Left forelimb (tissue), 1 donor: ENCODE measurements at regions not wholly inside any gene's neighbourhood (a gene's known extent, or its start where the extent isn't known, plus 50 kb on each side); places are given as distances from the start of the nearest gene placed in this dataset.

ENCODE experiments used
- DNase-seq: peaks from one replicate; pipeline ENCODE4 v3.0.0-alpha.2; 2018; ENCODE audit warnings: low spot score

DNA sequence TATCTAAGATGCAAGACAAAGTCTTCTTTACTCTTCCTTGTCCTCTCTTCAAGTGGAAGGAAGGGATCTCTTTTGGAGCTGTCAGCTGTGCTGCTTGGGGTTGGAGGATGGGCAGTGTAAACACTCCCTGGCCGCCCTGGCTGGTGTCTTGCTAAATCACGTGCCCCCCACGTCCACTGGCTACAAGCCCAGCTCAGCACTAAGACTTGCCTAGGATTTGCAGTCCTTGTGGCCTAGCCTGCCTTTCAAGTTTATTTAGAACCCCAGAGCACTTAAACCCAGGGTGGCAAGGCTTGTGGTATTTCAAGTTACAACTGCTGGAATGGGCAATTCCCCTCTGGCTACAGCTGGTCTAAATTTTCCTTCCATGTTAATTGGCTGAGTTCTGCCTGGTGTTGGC lies 272.4 kb upstream of the MYO3A start:
- no peak for DNase-seq

DNA sequence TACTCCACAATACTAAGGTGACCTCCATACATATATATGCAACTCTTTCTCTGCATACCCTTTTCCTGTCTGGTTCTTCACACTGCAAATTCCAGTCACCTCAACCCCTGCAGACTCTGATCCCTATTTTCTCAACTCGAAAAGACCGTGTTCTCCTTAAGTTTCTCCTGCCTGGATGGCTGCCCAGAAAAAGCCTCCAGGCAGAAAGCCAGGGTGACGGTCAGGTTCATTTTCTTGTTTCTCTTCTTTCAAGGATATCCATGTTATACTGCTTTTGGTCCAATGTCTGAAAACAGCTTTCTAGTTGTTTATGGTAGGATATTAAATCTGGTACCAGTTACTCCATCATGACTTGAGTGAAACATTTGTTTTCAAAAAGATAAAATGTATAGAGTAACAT lies 267.8 kb upstream of the MYO3A start:
- no peak for DNase-seq

DNA sequence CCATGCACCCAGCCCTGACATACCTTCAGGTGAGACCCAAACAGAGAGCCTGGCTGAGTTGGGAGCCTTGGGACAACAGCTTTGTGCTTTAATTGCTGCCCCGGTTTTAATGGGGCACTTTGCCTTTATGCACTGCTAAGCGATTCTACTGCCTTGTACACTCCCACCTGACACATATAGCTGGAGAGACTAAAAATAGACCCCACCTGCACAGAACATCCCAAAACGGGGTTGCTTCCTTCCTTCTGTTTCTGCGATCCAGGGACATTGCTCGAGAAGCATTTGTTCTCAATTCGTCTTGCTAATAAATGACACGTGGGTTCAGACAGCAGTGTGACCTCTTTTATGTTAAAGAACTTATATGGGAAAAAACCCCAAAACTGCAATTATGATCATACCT lies 258.8 kb upstream of the MYO3A start:
- no peak for DNase-seq

DNA sequence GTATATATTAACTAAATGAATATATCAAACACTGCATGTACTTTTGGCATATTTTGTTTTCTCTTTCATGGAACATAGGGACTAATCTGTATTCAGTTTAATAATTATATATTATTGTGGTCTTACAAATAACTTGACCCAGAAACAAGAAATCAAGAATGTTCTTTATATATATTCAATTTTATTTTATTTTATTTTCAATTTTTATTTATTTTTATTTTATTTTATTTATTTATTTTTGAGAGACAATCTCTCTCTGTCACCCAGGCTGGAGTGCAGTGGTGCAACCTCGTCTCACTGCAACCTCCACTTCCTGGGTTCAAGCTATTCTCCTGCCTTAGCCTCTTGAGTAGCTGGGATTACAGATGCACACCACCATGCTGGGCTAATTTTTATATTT lies 258.4 kb upstream of the MYO3A start:
- no peak for DNase-seq

DNA sequence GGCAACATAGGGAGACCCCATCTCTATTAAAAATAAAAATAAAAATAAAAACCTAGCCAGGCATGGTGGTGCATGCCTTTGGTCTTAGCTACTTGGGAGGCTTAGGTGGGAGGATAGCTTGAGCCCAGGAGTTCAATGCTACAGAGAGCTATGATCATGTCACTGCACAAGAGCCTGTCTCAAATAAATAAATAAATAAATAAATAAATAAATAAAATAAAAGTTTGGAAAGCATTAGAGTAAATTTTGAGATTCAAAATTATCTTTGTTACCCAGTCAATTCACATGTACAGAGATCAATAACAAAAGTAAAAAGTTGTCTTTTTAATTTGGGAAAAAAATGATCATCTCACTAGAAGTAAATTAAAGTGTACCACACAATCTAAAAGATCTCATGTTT lies 255.8 kb upstream of the MYO3A start:
- DNase-seq: no peak

DNA sequence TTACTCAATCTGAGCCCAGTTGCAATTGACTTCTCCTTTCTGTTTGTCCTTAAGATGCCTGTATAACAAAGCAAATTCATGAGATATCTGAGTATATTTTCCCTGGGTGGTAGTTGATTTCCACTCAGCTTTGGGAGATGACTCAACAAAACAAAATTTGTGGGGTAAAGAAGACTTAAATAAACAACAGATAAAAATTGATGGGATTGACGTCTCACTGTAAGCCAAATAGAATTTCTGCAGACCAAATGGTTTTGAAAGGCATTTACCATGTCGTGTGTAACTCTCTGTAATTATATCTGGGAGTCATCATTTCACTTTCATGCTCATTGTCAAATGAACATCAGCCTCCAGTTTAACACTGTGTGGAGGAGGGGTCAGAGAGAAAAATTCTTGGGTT lies 255.4 kb upstream of the MYO3A start:
- no peak for DNase-seq

DNA sequence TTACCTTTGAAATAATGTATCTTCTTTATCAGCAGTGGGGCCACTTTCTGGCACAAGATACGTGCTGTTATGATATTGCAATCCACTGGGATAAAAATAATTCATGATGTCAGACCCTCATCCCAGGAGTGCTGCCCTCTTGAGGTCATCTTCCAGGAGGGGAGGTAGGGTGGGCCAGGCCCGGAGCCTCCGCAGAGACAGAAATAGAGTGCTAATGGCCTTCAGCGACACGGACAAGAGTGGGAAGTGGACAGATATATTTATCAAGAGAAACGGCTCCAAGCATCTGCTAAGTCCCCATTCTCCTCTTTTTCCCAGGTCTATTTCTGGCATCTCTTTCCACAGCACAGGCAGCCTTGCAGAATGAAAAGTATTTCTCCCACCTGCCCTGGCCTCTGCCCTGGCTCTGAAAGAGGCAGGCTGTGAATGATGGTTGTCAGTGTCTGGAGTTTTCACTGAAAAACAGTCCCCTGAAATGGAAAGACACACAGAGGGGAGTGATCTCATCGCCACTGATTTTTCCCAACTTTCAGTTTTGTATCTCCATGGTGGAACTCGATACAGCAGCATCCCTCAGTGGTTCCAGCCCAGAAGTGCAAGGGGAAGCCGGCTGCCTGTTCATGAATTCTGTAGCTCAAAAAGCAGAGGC lies 251.7 kb upstream of the MYO3A start:
- no peak for DNase-seq

DNA sequence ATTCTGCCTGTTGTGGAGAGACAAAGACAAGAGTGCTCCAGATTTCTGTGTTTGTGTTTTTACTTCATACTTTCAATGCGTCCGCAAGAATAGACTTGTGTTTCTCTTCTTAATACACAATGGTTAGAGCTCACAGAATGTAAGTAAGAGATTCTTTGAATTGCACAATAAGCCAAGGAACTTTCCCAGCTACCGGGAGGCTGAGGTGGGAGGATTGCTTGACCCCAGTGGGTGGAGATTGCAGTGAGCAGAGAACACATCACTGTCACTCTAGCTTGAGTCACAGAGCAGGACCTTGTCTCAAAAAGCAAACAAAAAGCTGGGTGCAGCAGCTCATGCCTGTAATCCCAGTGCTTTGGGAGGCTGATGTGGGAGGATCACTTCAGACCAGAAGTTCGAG lies 250.7 kb upstream of the MYO3A start:
- DNase-seq: no peak

DNA sequence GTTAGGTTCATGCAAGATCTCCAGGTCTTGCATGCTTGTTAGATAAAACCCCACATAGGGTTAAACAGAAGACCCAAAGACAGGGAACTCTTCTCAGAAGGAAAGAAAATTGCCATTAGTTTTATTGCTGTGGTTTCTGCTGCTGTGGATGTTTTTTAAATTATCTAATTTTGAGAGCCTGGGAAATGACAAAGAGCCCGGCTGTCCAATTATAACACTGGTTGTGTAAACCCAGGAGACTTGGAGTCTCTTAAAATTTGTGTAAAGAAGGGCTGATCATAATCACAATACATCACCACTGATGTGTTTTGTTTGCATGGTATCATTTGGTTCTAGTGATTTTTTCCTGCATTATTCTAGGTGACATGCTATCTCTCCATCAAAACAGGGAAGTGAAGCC lies 246.5 kb upstream of the MYO3A start:
- DNase-seq: no peak

DNA sequence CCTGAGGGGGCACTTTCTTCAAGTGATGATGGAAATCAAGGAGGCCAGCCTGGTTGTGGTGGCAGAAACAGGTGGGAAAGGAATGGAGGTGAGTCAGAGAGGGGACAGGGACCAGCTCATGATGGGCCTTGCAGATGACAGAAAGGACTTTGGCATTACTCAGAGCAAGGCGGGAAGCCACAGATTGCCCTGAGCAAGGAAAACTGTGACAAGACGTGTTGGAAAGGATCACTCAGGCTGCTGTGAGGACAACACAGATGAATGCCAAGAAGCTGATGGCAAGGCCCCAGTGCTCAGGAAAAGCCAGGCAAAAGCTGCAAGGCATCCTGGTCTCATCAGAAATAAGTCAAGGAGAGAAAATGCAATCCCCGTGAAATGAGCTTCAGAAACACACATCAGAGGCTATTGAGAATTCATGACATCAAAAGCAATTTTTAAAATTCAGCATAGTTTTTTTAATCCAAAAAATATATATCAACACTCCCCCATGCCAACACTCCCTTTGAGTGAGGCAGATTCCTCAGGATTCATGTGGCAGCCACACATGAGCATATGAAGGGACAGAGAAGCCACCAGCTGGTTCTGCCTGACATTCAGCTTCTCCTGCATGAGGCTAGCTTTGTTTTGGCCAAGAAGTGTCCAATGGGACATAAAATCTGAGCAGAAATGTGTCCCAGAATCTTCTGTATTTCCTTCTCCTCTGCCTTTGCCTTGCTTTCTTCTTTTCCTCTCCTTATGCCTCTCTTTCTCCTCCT lies 244.5 kb upstream of the MYO3A start:
- no peak for DNase-seq

DNA sequence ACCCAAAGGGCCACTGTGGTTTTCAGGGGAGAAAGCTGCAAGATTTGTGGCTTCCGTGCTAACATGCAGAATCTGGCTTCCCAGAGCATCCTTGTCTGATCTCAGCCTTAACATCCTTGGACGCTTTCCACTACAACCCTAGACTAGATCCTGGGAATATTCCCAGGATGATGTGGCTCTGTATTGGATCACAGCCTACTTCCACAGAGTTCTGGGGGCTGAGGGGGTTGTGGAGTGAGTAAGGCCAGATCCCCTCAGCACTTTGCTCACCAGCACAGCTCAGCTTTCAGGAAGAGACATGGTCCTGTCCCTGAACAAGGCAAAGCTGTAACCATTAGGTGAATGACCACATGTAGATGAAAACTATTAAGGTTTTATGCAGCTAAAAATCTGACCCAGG lies 241.3 kb upstream of the MYO3A start:
- no peak for DNase-seq

DNA sequence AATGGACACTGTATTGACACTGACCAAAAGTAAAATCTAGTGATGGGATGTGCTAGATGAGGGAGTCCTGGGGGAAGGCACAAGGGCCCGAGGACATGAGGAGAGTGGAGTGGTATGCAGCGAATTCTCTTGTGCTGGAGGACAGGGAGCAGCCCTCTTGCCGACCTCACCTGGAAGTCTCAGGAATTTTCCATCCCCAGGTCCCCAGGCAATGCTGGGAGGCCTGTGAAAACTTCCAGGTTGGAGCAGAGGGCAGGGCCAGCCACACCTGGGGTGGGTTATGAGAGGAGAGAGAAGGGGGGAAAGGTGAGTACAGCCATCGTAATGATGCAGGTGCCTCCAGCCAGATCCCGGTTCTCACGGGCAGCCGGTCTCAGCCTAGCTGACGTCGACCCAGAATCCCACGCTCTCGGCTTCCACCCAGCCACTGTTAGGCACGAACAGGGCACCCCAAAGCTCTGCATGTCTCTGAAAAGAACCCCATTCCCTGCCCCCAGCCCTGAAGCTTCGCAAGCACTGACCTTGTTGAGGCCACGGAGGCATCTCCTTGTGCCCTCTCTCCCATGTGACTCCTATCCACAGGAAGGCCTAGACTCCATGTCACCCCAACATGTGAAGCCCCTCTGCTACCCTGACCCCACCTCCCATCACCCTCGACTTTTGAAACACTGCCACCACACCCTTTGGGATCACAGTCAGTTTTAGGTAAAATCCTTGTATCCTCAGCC lies 239.7 kb upstream of the MYO3A start:
- no peak for DNase-seq

DNA sequence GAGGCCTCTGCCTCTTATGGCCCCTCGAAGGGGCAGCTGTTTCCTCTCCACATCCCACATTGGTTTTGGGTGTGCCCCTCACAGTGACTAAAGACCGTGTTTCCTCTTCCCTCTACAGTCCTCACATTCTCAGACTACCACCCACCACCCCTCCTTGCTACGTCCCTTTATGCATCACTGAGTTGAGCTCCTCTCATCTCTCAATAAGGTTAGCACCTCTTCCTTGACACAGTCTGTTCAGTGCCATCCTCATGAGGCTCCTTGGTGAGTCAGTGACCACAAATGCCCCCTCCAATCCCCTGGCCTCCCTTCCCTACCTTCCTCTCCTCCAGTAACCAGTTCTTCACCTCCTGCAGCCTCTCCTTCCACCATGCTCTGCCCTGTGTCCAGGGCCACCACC lies 239.1 kb upstream of the MYO3A start:
- no peak for DNase-seq

DNA sequence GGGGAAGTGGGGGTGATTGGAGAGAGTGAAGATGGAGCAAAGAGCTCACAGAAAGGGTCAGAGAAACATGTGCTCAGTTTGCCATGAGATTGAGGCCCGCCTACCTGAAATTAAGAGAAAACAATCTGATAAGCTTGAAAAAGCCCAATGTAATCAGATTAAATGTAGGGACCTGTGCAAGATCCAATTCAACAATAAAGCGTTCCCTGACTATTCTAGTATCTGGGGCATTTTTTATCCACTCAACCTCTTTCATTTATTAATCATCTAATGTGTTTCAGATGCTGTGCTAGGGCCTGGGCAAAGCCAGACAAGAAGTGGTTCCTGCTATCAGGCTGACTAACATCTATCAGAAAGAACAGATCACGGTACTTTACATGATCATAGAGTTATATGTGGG lies 238.4 kb upstream of the MYO3A start:
- DNase-seq: no peak

DNA sequence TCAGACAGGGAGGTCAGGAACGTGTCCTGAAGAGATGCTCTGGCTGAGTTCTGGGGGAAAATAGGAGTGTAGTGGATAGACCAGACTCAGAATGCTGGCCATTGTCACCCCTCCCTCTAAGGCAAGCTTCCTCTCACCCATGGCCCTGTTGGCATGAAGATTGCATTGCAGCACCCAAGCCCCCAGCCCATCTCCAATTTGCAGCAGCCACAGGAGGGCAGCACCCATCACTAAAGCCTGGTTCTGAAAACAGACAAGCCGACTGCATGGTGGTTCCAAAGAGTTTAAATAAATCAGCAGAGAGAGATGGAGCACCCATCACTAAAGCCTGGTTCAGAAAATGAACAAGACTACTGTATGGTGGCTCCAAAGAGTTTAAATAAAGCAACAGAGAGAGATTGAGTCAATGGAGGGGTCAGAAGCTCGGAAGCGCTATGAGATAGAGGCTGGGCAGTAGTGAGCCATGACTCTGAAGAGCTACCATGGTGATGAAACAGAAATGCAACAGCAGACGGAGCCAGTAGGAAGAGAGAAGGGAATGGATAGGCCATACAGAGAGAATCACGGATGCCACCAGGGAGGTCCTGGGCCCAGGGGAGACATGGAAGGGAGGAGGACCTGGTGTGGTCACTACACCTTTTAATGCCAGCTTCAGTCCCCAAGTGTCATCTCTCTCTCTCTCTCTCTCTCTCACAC lies 237.9 kb upstream of the MYO3A start:
- DNase-seq: no peak

DNA sequence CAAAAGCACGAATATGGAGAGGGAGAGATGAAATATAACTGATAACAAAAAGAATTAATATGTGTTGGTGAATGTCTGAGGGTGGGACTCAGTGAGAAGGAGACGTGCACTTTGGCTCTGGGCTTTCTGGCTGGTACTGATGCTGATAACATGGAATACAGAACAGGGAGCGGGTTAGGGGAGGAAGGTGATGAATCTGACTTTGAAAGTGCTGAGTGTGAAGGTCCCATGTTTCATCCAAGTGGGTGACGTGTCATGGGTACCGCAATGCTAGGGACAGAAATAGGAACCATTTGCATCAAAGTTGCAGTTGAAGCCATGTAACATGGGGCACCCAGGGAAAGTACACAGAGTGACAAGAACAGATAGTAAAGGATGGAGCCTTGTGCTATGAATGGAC lies 236.6 kb upstream of the MYO3A start:
- no peak for DNase-seq

DNA sequence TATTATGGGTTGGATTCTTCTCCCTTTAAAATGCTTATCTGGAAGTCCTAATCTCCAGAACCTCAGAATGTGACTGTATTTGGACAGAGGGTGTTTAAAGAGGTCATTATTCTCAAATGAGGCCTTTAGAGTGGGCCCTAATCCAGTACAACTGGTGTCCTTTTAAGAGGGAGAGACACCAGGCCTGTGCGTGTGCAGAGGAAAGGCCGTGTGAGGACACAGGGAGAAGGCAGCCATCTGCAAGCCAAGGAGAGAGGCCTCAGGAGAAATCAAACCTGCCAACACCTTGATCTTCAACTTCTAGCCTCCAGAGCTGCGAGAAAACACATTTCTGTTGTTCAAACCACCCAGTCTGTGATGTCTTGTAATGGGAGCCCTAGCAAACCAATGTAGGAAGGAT lies 235.4 kb upstream of the MYO3A start:
- no peak for DNase-seq

DNA sequence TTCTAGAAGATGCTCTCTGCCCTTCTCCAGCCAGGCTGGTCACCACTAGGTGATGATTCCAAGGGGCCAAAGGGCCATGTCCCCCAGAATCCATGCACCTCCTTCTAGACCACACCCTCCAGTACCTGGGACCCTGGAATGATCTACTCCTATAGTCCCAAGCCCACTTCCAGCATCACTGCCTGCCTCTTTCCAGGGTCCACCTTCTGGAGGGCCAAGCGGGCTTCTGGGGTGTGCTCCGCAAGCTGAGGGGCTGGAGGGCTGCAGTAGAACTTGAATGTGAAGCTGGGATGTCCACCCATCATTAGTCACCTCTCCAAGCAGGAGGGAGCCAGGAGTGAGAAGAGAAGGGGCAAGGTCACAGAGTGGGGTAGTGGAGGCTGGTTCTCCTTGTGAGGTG lies 234.4 kb upstream of the MYO3A start:
- DNase-seq: no peak

DNA sequence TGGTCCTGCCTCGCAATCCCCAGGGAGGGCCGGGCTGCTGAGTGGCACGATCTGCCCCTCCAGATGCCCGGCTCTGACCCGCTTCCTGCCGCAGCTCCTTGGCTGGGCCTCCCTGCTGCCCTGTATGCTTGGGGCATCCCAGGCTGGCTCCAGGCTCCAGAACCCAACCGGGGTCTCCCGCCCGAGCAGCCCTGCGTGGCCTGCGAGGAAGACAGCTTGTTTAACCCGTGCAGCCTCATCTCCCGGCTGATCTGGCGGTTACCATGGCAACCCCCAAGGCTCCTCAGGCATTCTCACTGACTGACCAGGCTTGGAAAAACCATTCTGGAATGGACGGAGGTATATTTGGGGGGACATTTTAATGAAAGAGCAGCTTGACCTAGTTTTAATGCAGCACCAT lies 232.4 kb upstream of the MYO3A start:
- DNase-seq: no peak

DNA sequence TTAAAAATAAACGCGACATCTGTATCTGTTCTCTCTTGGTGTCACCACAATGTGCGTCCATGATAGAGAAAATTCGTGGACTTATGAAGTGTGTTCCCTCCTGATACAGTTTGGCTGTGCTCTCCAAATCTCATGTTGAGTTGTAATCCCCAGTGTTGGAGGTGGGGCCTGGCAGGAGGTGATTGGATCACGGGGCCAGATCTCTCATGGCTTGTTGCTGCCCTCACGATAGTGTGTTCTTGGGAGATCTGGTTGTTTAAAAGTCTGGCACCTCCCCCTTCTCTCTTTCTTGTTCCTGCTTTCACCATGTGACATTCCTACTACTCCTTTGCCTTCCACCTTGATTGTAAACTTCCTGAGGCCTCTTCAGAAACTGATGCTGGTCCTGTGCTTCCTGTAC lies 229.4 kb upstream of the MYO3A start:
- DNase-seq: no peak

DNA sequence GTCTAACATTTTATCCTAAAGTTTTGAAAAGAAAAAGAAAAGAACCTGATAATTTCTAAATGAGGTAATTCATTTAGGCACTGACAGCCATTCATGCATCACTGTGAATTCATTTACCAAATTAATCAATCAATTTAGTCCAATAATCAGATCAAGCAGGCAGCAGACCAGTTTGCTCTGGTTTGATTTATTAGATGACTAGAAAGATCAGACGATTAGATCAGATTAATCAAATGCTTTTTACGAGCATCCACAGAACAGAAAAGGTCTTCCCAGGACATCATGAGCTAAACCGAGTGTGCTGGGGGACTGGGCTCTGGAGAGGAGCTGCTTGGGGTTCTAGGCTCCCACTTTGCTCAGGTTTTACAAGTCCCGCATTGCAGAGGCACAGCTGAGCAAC lies 226.5 kb upstream of the MYO3A start:
- no peak for DNase-seq

DNA sequence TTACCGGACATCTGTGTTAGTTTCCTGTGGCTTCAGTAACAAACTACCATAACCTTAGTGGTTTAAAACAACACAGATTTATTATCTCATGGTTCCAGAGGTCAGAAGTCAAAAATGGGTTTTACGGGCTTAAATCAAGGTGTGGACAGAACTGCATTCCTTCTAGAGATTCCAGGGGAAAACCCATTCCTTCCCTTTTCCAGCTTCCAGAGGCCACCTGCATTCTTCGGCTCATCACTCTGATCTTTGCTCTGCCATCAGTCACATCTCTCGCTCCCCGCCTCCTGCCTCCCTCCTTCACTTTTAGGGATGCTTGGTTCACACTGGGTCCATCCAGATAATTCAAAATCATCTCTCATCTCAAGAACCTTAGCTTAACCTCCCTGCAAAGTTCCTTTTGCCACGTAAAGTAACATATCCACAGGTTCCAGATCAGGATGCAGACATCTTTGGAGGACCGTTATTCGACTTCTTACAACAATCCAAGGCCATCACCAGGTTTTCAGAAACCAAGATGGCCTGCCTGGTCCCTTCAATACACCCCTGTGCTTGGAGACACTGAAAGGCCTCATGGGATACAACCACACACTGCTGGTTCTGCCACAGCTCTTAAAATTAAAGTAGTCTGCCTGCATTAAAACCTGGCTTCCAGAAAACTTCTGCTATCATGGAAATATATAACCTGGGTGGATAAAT lies 225.9 kb upstream of the MYO3A start:
- DNase-seq: no peak
